Superior temporal gyrus (tissue), 1 donor: ENCODE measurements at regions not wholly inside any gene's neighbourhood (a gene's known extent, or its start where the extent isn't known, plus 50 kb on each side); places are given as distances from the start of the nearest gene placed in this dataset.

ENCODE experiments used
- DNase-seq: peaks from one replicate; pipeline ENCODE4 v3.0.0-alpha.2; 2016; ENCODE audit errors: extremely low spot score

- no peak for DNase-seq
These were observed 405.6 kb upstream of the ZP4 start for GRCh38 chr1:238296371-238296770.

- no peak for DNase-seq
These were observed 402.4 kb upstream of the ZP4 start for GRCh38 chr1:238293075-238293474.

GRCh38 chr1:238281418-238281817 is 390.7 kb upstream of the ZP4 start:
- no peak for DNase-seq

- DNase-seq = no peak
These were observed 389.1 kb upstream of the ZP4 start for GRCh38 chr1:238279694-238280380.

- DNase-seq = no peak
These were observed 381.4 kb upstream of the ZP4 start for GRCh38 chr1:238272145-238272544.

- DNase-seq = no peak
These were observed 375.1 kb upstream of the ZP4 start for GRCh38 chr1:238265866-238266265.

- no peak for DNase-seq
These were observed 374.2 kb upstream of the ZP4 start for GRCh38 chr1:238264951-238265350.

GRCh38 chr1:238258510-238258909 is 367.8 kb upstream of the ZP4 start:
- DNase-seq = no peak

GRCh38 chr1:238257018-238257621 is 366.4 kb upstream of the ZP4 start:
- DNase-seq = no peak

- DNase-seq = no peak
These were observed 364.2 kb upstream of the ZP4 start for GRCh38 chr1:238254935-238255334.

GRCh38 chr1:238252033-238252802 is 361.5 kb upstream of the ZP4 start:
- DNase-seq = peak; percentile 90

GRCh38 chr1:238248356-238248755 is 357.6 kb upstream of the ZP4 start:
- DNase-seq = no peak

GRCh38 chr1:238242181-238242580 is 351.5 kb upstream of the ZP4 start:
- no peak for DNase-seq

GRCh38 chr1:238241607-238242006 is 350.9 kb upstream of the ZP4 start:
- no peak for DNase-seq

GRCh38 chr1:238239343-238239742 is 348.6 kb upstream of the ZP4 start:
- no peak for DNase-seq

- DNase-seq = no peak
These were observed 343.2 kb upstream of the ZP4 start for GRCh38 chr1:238233966-238234365.

GRCh38 chr1:238232084-238232710 is 341.5 kb upstream of the ZP4 start:
- DNase-seq = no peak

GRCh38 chr1:238226810-238227209 is 336.1 kb upstream of the ZP4 start:
- DNase-seq = no peak

GRCh38 chr1:238223076-238223640 is 332.4 kb upstream of the ZP4 start:
- DNase-seq = no peak

- DNase-seq = no peak
These were observed 331.0 kb upstream of the ZP4 start for GRCh38 chr1:238221738-238222137.

GRCh38 chr1:238214449-238214848 is 323.7 kb upstream of the ZP4 start:
- no peak for DNase-seq

GRCh38 chr1:238205045-238205662 is 314.4 kb upstream of the ZP4 start:
- no peak for DNase-seq
